B cell (primary cell): ENCODE measurements at regions not wholly inside any gene's neighbourhood (a gene's known extent, or its start where the extent isn't known, plus 50 kb on each side); places are given as distances from the start of the nearest gene placed in this dataset.

Experiments
- CTCF ChIP-seq: fragments of 200-600 bp; IDR thresholded peaks from one replicate; pipeline ENCODE4 v1.8.0; 2022; ENCODE audit warnings: antibody characterized with exemption, mild to moderate bottlenecking
- EZH2 ChIP-seq: IDR thresholded peaks from 2 replicates; pipeline ENCODE4 v1.6.1; 2012; ENCODE audit warnings: borderline replicate concordance, low read depth, mild to moderate bottlenecking, moderate library complexity, low read length; ENCODE audit not compliant: insufficient read depth, poor library complexity, severe bottlenecking

GRCh38 chr11:50187220-50187619 lies 154.5 kb downstream of the OR4C45 start:
- TF ChIP-seq CTCF (no peak), EZH2 (no peak)
